IPS-20b (cell line): ENCODE measurements at regions not wholly inside any gene's neighbourhood (a gene's known extent, or its start where the extent isn't known, plus 50 kb on each side); places are given as distances from the start of the nearest gene placed in this dataset.

ENCODE experiments used
- H3K27ac ChIP-seq: one replicate; pipeline ENCODE4 v1.5.1; 2013; ENCODE audit warnings: low read length
- H3K27me3 ChIP-seq: 2 replicates; pipeline ENCODE4 v1.6.1; 2013; ENCODE audit warnings: mild to moderate bottlenecking, low read length, inconsistent platforms; ENCODE audit not compliant: insufficient read depth
- H3K36me3 ChIP-seq: 2 replicates; pipeline ENCODE4 v1.6.1; 2013; ENCODE audit warnings: low read depth, mild to moderate bottlenecking, inconsistent platforms, low read length, moderate library complexity; ENCODE audit not compliant: insufficient read depth
- H3K4me1 ChIP-seq: 2 replicates; pipeline ENCODE4 v1.6.1; 2013; ENCODE audit warnings: mild to moderate bottlenecking, control low read depth, inconsistent platforms, low read length, moderate library complexity; ENCODE audit not compliant: insufficient read depth
- H3K4me3 ChIP-seq: 2 replicates; pipeline ENCODE4 v1.5.1; 2013; ENCODE audit warnings: mild to moderate bottlenecking, low read length, inconsistent platforms
- H3K9ac ChIP-seq: 2 replicates; pipeline ENCODE4 v1.6.1; 2013; ENCODE audit warnings: low read depth, mild to moderate bottlenecking, inconsistent platforms, low read length, moderate library complexity
- H3K9me3 ChIP-seq: 2 replicates; pipeline ENCODE4 v1.6.1; 2013; ENCODE audit warnings: mild to moderate bottlenecking, low read depth, low read length, inconsistent platforms; ENCODE audit not compliant: insufficient read depth

- no peaks in the 10 kb centered on the region for H3K36me3 ChIP-seq
- H3K9ac ChIP-seq, result no peak overlapping the region
- H3K4me3 ChIP-seq, result no peak overlapping the region
- no peak overlapping the region for H3K27ac ChIP-seq
- H3K4me1 ChIP-seq, result no peaks in the 10 kb centered on the region
- no peaks in the 10 kb centered on the region for H3K9me3 ChIP-seq
- H3K27me3 ChIP-seq, result no peaks in the 10 kb centered on the region; the same call in 1 of the 2 replicates
Observed at GRCh38 chr15:38667890-38668850, 103.6 kb upstream of the RASGRP1 start.

DNA sequence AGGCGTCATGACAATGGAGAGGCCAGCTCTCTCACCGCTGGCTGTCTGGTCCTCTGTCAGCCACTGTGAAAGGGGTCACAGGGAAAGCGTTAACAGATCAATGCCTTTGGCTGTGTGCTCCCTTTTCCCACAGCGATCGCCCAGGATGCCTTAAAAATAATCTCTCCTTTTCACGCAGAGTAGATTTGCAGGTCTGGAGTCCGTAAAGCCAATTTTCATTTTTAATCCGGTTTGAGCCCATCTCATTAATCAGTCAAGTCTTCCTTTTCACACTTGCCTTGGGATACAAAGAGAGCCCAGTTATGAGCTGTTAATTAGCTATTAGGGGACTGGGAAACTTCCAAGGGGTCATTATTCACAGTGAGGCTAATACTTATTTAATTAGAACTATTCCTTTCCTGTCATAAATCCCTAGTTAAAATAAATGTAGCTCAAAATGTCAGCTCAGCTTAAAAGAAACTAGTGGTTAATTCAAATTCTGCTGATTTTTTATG is 104.3 kb upstream of the RASGRP1 start:
- H3K4me3 ChIP-seq, result no peak overlapping the region
- H3K36me3 ChIP-seq, result no peaks in the 10 kb centered on the region
- no peaks in the 10 kb centered on the region for H3K9me3 ChIP-seq
- H3K27ac ChIP-seq, result no peak overlapping the region
- no peaks in the 10 kb centered on the region for H3K4me1 ChIP-seq
- no peaks in the 10 kb centered on the region; the same call in 1 of the 2 replicates for H3K27me3 ChIP-seq
- H3K9ac ChIP-seq, result no peak overlapping the region

- Histone ChIP-seq H3K27ac (no peak overlapping the region), H3K9ac (no peak overlapping the region), H3K4me3 (no peak overlapping the region)
Observed at GRCh38 chr15:38670128-38671005, 105.8 kb upstream of the RASGRP1 start.

DNA sequence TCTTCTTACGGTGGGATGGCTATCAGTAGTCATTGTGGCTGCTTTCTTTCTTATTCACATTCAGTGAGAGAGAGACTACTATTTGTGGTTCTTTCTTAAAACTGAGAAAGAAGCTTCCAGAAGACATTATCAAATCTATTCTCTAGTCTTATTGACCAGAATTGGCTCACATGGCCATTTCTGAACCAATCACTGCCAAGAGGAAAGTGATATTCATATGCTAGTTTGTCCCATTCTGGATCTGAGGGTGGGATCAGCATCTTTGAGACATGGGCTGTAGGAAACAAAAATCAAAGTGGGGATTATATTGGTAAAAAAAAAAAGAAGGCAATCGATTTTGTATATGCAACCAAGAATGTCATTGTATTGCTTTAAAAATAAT is 106.4 kb upstream of the RASGRP1 start:
- no peaks in the 10 kb centered on the region; the same call in 1 of the 2 replicates for H3K27me3 ChIP-seq
- H3K4me3 ChIP-seq, result no peak overlapping the region
- no peak overlapping the region for H3K27ac ChIP-seq
- H3K36me3 ChIP-seq, result no peaks in the 10 kb centered on the region
- no peak overlapping the region for H3K9ac ChIP-seq
- H3K9me3 ChIP-seq, result no peaks in the 10 kb centered on the region
- H3K4me1 ChIP-seq, result no peaks in the 10 kb centered on the region

More at GRCh38 chr15:38670128-38671005, 105.8 kb upstream of the RASGRP1 start:
- no peaks in the 10 kb centered on the region for H3K4me1 ChIP-seq
- H3K36me3 ChIP-seq, result no peaks in the 10 kb centered on the region
- H3K27me3 ChIP-seq, result no peaks in the 10 kb centered on the region; the same call in 1 of the 2 replicates
- no peaks in the 10 kb centered on the region for H3K9me3 ChIP-seq

- Histone ChIP-seq H3K36me3 (no peaks in the 10 kb centered on the region), H3K27ac (no peak overlapping the region), H3K4me3 (no peak overlapping the region), H3K9me3 (no peaks in the 10 kb centered on the region), H3K4me1 (no peaks in the 10 kb centered on the region), H3K27me3 (no peaks in the 10 kb centered on the region), H3K9ac (no peak overlapping the region)
Observed at GRCh38 chr15:38671675-38672254, 107.2 kb upstream of the RASGRP1 start.

DNA sequence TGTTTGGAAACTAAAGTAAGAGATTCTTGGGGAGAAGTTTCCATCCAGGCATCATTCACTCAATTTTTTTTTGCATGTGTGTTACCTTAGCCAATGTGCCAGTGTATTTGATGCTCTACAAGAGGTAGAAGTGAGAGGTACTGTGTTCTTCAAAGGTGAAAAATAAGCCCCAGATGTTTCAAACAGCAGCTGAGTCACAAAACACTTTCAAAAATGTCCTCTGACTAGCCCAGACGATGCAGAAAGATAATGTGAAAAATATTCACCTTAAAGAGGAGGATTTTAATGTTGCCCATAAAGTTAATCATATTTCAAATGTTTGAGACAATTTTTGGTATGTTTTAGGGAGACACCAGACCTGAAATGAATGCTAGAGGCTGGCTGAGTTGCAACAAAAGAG is 107.7 kb upstream of the RASGRP1 start:
- H3K27ac ChIP-seq, result no peak overlapping the region
- H3K9ac ChIP-seq, result no peak overlapping the region
- H3K36me3 ChIP-seq, result no peaks in the 10 kb centered on the region
- H3K4me3 ChIP-seq, result no peak overlapping the region
- H3K4me1 ChIP-seq, result no peaks in the 10 kb centered on the region
- no peaks in the 10 kb centered on the region for H3K27me3 ChIP-seq
- no peaks in the 10 kb centered on the region for H3K9me3 ChIP-seq

GRCh38 chr15:38672814-38673670 is 108.4 kb upstream of the RASGRP1 start:
- Histone ChIP-seq H3K4me3 (no peak overlapping the region), H3K27ac (no peak overlapping the region), H3K9ac (no peak overlapping the region), H3K27me3 (no peaks in the 10 kb centered on the region), H3K36me3 (no peaks in the 10 kb centered on the region), H3K9me3 (no peaks in the 10 kb centered on the region), H3K4me1 (no peaks in the 10 kb centered on the region)

DNA sequence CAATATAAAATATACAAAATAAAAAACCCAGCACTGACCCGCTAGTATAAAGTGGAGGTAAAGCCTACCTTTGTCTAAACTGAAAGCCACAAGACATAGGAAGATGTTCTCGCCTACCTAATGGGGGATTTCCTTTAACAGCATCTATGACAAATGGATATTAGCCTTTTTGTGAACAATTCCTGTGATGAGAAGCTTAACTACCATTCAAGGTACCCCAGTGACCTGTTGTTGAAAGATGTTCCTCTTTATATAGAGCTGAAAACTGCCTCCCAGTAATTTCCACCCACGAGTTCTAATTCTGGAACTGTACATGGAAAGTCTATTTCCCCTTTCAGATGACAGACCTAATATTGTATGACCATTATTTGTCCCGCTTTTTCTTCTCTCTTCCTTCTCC is 109.8 kb upstream of the RASGRP1 start:
- Histone ChIP-seq H3K4me1 (no peaks in the 10 kb centered on the region), H3K9me3 (no peaks in the 10 kb centered on the region), H3K27ac (no peak overlapping the region), H3K4me3 (no peak overlapping the region), H3K27me3 (no peaks in the 10 kb centered on the region), H3K36me3 (no peaks in the 10 kb centered on the region), H3K9ac (no peak overlapping the region)

DNA sequence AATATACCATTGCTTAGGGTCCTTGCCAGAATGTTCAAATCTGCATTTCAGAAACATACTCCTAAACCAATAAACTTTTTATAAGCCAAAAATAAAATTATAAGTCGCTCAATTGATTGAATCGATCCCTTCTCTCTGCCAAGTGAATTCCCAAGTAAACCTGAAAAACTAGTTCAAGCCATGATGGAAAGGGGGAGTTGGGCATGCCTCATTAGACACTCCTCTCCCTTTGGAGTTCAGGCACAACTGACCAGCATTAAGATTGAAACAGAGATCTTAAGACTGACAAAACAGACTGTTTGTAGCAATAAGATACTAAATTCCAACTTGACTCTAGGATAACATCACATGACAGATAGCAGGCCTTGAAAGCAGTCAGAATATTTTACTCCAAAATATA is 113.7 kb upstream of the RASGRP1 start:
- Histone ChIP-seq H3K36me3 (no peaks in the 10 kb centered on the region), H3K4me3 (no peak overlapping the region), H3K9me3 (no peaks in the 10 kb centered on the region), H3K27ac (no peak overlapping the region), H3K9ac (no peak overlapping the region), H3K27me3 (no peaks in the 10 kb centered on the region), H3K4me1 (no peaks in the 10 kb centered on the region)

DNA sequence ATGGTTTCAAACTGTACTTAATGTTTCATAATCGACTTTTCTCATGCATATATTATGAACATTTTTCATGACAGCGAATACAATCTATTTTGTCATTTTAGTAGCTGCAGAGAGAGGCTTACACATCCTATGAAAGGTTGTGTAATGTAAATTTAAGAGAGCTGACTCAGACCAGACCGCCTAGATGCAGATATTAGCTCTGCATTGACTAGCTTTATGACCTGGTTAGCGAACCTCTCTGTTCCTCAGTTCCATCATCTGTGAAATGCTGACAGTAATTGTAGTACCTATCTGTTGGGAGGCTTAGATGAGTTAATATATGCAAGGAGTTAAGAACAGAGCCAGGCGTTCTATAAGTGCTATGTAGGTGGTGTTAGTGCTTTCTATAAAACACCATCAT is 116.2 kb upstream of the RASGRP1 start:
- no peaks in the 10 kb centered on the region for H3K9me3 ChIP-seq
- H3K36me3 ChIP-seq, result no peaks in the 10 kb centered on the region
- H3K9ac ChIP-seq, result no peak overlapping the region
- H3K27ac ChIP-seq, result no peak overlapping the region
- no peaks in the 10 kb centered on the region for H3K27me3 ChIP-seq
- H3K4me3 ChIP-seq, result no peak overlapping the region
- H3K4me1 ChIP-seq, result no peaks in the 10 kb centered on the region

DNA sequence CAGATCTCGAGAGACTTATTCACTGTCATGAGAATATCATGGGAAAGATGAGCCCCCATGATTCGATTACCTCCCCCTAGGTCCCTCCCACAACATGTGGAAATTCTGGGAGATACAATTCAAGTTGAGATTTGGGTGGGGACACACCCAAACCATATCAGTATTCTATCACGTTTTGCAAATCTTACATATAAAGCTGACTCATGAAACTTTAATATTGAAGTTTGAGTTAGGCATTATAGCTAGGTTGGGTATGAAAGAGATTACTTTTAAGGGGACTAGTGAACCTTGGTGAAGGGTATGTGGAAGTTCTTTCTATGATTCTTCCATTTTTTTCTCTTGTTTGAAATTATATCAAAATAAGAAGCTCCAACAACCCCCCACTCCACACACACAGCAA is 117.7 kb upstream of the RASGRP1 start:
- no peaks in the 10 kb centered on the region for H3K36me3 ChIP-seq
- H3K9ac ChIP-seq, result no peak overlapping the region
- H3K4me1 ChIP-seq, result no peaks in the 10 kb centered on the region
- no peak overlapping the region for H3K27ac ChIP-seq
- no peaks in the 10 kb centered on the region for H3K9me3 ChIP-seq
- no peaks in the 10 kb centered on the region for H3K27me3 ChIP-seq
- no peak overlapping the region for H3K4me3 ChIP-seq
